ENCODE measurements at regions not wholly inside any gene's neighbourhood (a gene's known extent, or its start where the extent isn't known, plus 50 kb on each side); places are given as distances from the start of the nearest gene placed in this dataset.

- no peak overlapping the region for H3K27ac Mint-ChIP-seq
- no peaks in the 10 kb centered on the region for H3K9me3 Mint-ChIP-seq
- H3K4me3 ChIP-seq (ENCODE audit: low read length), result no peak overlapping the region
- no peak overlapping the region for H3K4me3 Mint-ChIP-seq
- H3K4me1 Mint-ChIP-seq, result peaks cover 4% of the 10 kb centered on the region
- H3K27ac ChIP-seq (ENCODE audit: low read depth, low read length), result no peak overlapping the region
- no peaks in the 10 kb centered on the region for H3K27me3 Mint-ChIP-seq (ENCODE audit: insufficient read depth)
- no peaks in the 10 kb centered on the region for H3K27me3 ChIP-seq (ENCODE audit: control insufficient read depth, insufficient read depth, low read length, poor library complexity, severe bottlenecking)
- H3K36me3 Mint-ChIP-seq (ENCODE audit: low read depth), result no peaks in the 10 kb centered on the region
- no peaks in the 10 kb centered on the region for H3K36me3 ChIP-seq (ENCODE audit: control insufficient read depth, insufficient read depth, low read length)
- H3K9ac ChIP-seq (ENCODE audit: extremely low read depth, low read length, poor library complexity, severe bottlenecking), result no peak overlapping the region
- H3K4me1 ChIP-seq (ENCODE audit: control insufficient read depth, insufficient read depth, low read length), result peaks cover 4% of the 10 kb centered on the region
- WGBS, 2 experiments (ENCODE audit: insufficient coverage in 1 of 2, insufficient read length in 1 of 2), result 88 to 98% methylated on average over 3 of the region's 3 CpGs
- DNase-seq, result no peak
- no peaks in the 10 kb centered on the region for H3K9me3 ChIP-seq (ENCODE audit: control insufficient read depth, low read length)
- no peak for TF ChIP-seq CTCF (conservative IDR thresholded peaks at IDR 0.05)
Observed at GRCh38 chr9:7451062-7451461, 348.5 kb downstream of the DMAC1 start.

- H3K36me3 ChIP-seq (ENCODE audit: control insufficient read depth, insufficient read depth, low read length), result no peaks in the 10 kb centered on the region
- H3K9me3 ChIP-seq (ENCODE audit: control insufficient read depth, low read length), result peaks cover 6% of the 10 kb centered on the region
Observed at GRCh38 chr9:7443541-7443940, 356.0 kb downstream of the DMAC1 start.

GRCh38 chr9:7439355-7439995 lies 360.1 kb downstream of the DMAC1 start:
- H3K4me3 Mint-ChIP-seq, result no peak overlapping the region
- H3K27me3 ChIP-seq (ENCODE audit: control insufficient read depth, insufficient read depth, low read length, poor library complexity, severe bottlenecking), result no peaks in the 10 kb centered on the region
- no peak overlapping the region for H3K27ac ChIP-seq (ENCODE audit: low read depth, low read length)
- H3K4me1 Mint-ChIP-seq, result no peaks in the 10 kb centered on the region
- TF ChIP-seq CTCF (conservative IDR thresholded peaks at IDR 0.05), result no peak
- H3K36me3 Mint-ChIP-seq (ENCODE audit: low read depth), result no peaks in the 10 kb centered on the region
- H3K9me3 ChIP-seq (ENCODE audit: control insufficient read depth, low read length), result peaks cover 6% of the 10 kb centered on the region
- no peaks in the 10 kb centered on the region for H3K36me3 ChIP-seq (ENCODE audit: control insufficient read depth, insufficient read depth, low read length)
- H3K9ac ChIP-seq (ENCODE audit: extremely low read depth, low read length, poor library complexity, severe bottlenecking), result no peak overlapping the region
- H3K27ac Mint-ChIP-seq, result no peak overlapping the region
- no peaks in the 10 kb centered on the region for H3K4me1 ChIP-seq (ENCODE audit: control insufficient read depth, insufficient read depth, low read length)
- H3K9me3 Mint-ChIP-seq, result peaks cover 7% of the 10 kb centered on the region
- no peaks in the 10 kb centered on the region for H3K27me3 Mint-ChIP-seq (ENCODE audit: insufficient read depth)
- H3K4me3 ChIP-seq (ENCODE audit: low read length), result no peak overlapping the region
- DNase-seq, result no peak

More at GRCh38 chr9:7443541-7443940, 356.0 kb downstream of the DMAC1 start:
- H3K27ac Mint-ChIP-seq, result no peak overlapping the region
- H3K4me1 ChIP-seq (ENCODE audit: control insufficient read depth, insufficient read depth, low read length), result no peaks in the 10 kb centered on the region
- H3K27ac ChIP-seq (ENCODE audit: low read depth, low read length), result no peak overlapping the region
- no peaks in the 10 kb centered on the region for H3K4me1 Mint-ChIP-seq
- WGBS, 2 experiments (ENCODE audit: insufficient coverage in 1 of 2, insufficient read length in 1 of 2), result 100% methylated on average over 1 of the region's 1 CpG; no CpG with 5 or more reads in 1 of the 2 experiments
- H3K4me3 Mint-ChIP-seq, result no peak overlapping the region
- no peak for TF ChIP-seq CTCF (conservative IDR thresholded peaks at IDR 0.05)
- no peak overlapping the region for H3K4me3 ChIP-seq (ENCODE audit: low read length)
- no peaks in the 10 kb centered on the region for H3K36me3 Mint-ChIP-seq (ENCODE audit: low read depth)
- DNase-seq, result no peak
- H3K27me3 Mint-ChIP-seq (ENCODE audit: insufficient read depth), result no peaks in the 10 kb centered on the region
- H3K9ac ChIP-seq (ENCODE audit: extremely low read depth, low read length, poor library complexity, severe bottlenecking), result no peak overlapping the region
- H3K27me3 ChIP-seq (ENCODE audit: control insufficient read depth, insufficient read depth, low read length, poor library complexity, severe bottlenecking), result no peaks in the 10 kb centered on the region
- H3K9me3 Mint-ChIP-seq, result peaks cover 7% of the 10 kb centered on the region
